ENCODE measurements at regions not wholly inside any gene's neighbourhood (a gene's known extent, or its start where the extent isn't known, plus 50 kb on each side); places are given as distances from the start of the nearest gene placed in this dataset.

DNA sequence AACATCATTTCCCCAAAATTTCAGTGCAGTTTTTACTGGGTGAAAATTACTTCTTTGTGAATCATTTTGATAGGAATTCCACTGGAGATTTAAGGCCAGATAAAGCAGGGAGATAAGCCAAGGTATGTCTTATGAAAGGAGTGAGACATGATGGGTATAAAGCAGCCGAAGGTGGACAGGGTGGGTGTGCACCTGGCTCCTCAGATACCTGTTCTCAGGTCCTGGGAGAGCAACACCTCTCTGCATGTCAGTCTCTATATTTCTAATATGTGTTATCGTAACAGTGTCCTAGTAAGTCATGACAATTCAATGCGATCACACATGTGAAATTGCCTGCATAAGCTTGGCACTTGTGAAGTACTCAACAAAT lies 768.8 kb downstream of the RNF144A start:
- Histone ChIP-seq H3K9me3 (ENCODE audit: control insufficient read depth, insufficient read depth, low read length) (no peaks in the 10 kb centered on the region), H4K20me1 (ENCODE audit: control insufficient read depth, insufficient read depth, low read depth, low read length) (no peaks in the 10 kb centered on the region), H3K36me3 (ENCODE audit: control insufficient read depth, low read length) (no peaks in the 10 kb centered on the region), H3K4me1 (ENCODE audit: control insufficient read depth, low read length) (peaks cover 17% of the 10 kb centered on the region), H3K4me2 (ENCODE audit: low read length) (no peak overlapping the region), H3K27ac (ENCODE audit: low read depth, low read length) (no peak overlapping the region), H3F3A (ENCODE audit: control insufficient read depth, insufficient read depth) (no peaks in the 10 kb centered on the region), H3K27me3 (ENCODE audit: control insufficient read depth, low read length) (no peaks in the 10 kb centered on the region), H3K79me2 (ENCODE audit: control insufficient read depth, low read length) (no peaks in the 10 kb centered on the region), H3K9me2 (replicated peaks; ENCODE audit: control insufficient read depth, low read length) (no peaks in the 10 kb centered on the region), H3K4me3 (ENCODE audit: low read length) (no peak overlapping the region)
- TF ChIP-seq, protein P1, sequence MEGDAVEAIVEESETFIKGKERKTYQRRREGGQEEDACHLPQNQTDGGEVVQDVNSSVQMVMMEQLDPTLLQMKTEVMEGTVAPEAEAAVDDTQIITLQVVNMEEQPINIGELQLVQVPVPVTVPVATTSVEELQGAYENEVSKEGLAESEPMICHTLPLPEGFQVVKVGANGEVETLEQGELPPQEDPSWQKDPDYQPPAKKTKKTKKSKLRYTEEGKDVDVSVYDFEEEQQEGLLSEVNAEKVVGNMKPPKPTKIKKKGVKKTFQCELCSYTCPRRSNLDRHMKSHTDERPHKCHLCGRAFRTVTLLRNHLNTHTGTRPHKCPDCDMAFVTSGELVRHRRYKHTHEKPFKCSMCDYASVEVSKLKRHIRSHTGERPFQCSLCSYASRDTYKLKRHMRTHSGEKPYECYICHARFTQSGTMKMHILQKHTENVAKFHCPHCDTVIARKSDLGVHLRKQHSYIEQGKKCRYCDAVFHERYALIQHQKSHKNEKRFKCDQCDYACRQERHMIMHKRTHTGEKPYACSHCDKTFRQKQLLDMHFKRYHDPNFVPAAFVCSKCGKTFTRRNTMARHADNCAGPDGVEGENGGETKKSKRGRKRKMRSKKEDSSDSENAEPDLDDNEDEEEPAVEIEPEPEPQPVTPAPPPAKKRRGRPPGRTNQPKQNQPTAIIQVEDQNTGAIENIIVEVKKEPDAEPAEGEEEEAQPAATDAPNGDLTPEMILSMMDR (IDR thresholded peaks at IDR 0.05; ENCODE audit: low read depth, low read length, poor library complexity, severe bottlenecking) = no peak
- TF ChIP-seq EZH2phosphoT487 (IDR thresholded peaks at IDR 0.05; ENCODE audit: borderline replicate concordance, low read length) = no peak

- Histone ChIP-seq H4K20me1 (ENCODE audit: control insufficient read depth, insufficient read depth, low read depth, low read length) (no peaks in the 10 kb centered on the region), H3F3A (ENCODE audit: control insufficient read depth, insufficient read depth) (no peaks in the 10 kb centered on the region), H3K79me2 (ENCODE audit: control insufficient read depth, low read length) (no peaks in the 10 kb centered on the region), H3K4me1 (ENCODE audit: control insufficient read depth, low read length) (peaks cover 28% of the 10 kb centered on the region), H3K4me3 (ENCODE audit: low read length) (no peak overlapping the region), H3K4me2 (ENCODE audit: low read length) (0 out of 2 replicates have a peak overlapping the region, but pooled peaks have one; percentile 0), H3K9me3 (ENCODE audit: control insufficient read depth, insufficient read depth, low read length) (no peaks in the 10 kb centered on the region), H3K9me2 (replicated peaks; ENCODE audit: control insufficient read depth, low read length) (no peaks in the 10 kb centered on the region), H3K27ac (ENCODE audit: low read depth, low read length) (no peak overlapping the region), H3K36me3 (ENCODE audit: control insufficient read depth, low read length) (no peaks in the 10 kb centered on the region), H3K27me3 (ENCODE audit: control insufficient read depth, low read length) (no peaks in the 10 kb centered on the region)
- TF ChIP-seq, protein P1 (IDR thresholded peaks at IDR 0.05; ENCODE audit: low read depth, low read length, poor library complexity, severe bottlenecking) = no peak
- TF ChIP-seq EZH2phosphoT487 (IDR thresholded peaks at IDR 0.05; ENCODE audit: borderline replicate concordance, low read length) = no peak
Observed at GRCh38 chr2:7691961-7692656, 774.9 kb downstream of the RNF144A start.

DNA sequence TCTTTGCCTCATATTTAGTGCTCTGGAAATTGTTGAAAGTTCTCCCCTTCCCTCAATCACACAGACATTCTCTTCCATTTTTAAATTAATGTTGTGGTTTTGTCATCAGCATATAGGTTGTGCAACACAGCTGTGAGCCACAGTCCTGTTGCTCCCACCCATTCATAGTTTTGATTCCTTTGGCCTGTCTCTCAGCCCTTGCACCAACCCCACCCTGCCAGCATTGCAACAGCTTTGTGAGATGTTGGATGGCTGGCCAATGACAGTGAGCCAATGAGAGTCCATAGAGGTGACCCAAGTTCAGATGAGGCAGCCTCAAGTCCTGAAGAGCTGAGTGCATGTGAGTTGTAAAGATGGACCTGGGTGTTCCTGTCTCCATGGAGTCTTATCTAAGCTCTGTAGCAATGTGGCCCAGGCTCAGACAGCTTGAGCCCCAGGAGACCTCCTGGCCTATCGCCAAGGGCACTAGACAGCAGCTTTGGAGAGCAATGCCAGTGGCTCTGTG lies 775.5 kb downstream of the RNF144A start:
- Histone ChIP-seq H3K27ac (ENCODE audit: low read depth, low read length) (no peak overlapping the region), H3K79me2 (ENCODE audit: control insufficient read depth, low read length) (no peaks in the 10 kb centered on the region), H4K20me1 (ENCODE audit: control insufficient read depth, insufficient read depth, low read depth, low read length) (no peaks in the 10 kb centered on the region), H3K4me3 (ENCODE audit: low read length) (no peak overlapping the region), H3K9me3 (ENCODE audit: control insufficient read depth, insufficient read depth, low read length) (no peaks in the 10 kb centered on the region), H3K4me1 (ENCODE audit: control insufficient read depth, low read length) (peaks cover 28% of the 10 kb centered on the region), H3K4me2 (ENCODE audit: low read length) (no peak overlapping the region), H3K27me3 (ENCODE audit: control insufficient read depth, low read length) (no peaks in the 10 kb centered on the region), H3K9me2 (replicated peaks; ENCODE audit: control insufficient read depth, low read length) (no peaks in the 10 kb centered on the region), H3F3A (ENCODE audit: control insufficient read depth, insufficient read depth) (no peaks in the 10 kb centered on the region), H3K36me3 (ENCODE audit: control insufficient read depth, low read length) (no peaks in the 10 kb centered on the region)
- no peak for TF ChIP-seq EZH2phosphoT487 (IDR thresholded peaks at IDR 0.05; ENCODE audit: borderline replicate concordance, low read length)
- TF ChIP-seq, protein P1 (IDR thresholded peaks at IDR 0.05; ENCODE audit: low read depth, low read length, poor library complexity, severe bottlenecking) = no peak

All from DOHH2 (cell line).